ENCODE measurements at regions not wholly inside any gene's neighbourhood (a gene's known extent, or its start where the extent isn't known, plus 50 kb on each side); places are given as distances from the start of the nearest gene placed in this dataset.

GRCh38 chr12:16692099-16692498 is 86.1 kb upstream of the LMO3 start:
- no peak for FAIRE-seq
- TF ChIP-seq POLR2A (IDR thresholded peaks at IDR 0.05; ENCODE audit: low read depth, low read length) (no peak), SPI1 (IDR thresholded peaks at IDR 0.05; ENCODE audit: low read depth, low read length) (no peak), POU2F2 (IDR thresholded peaks at IDR 0.05; ENCODE audit: low read depth, low read length) (no peak), PAX5 (IDR thresholded peaks at IDR 0.05; ENCODE audit: insufficient read depth, low read length, severe bottlenecking) (no peak), TAF1 (IDR thresholded peaks at IDR 0.05; ENCODE audit: low read depth, low read length) (no peak)
- no peak for DNase-seq (ENCODE audit: insufficient read length, low spot score)

GRCh38 chr12:16691624-16692023 is 85.7 kb upstream of the LMO3 start:
- no peak for FAIRE-seq
- DNase-seq (ENCODE audit: insufficient read length, low spot score) = no peak
- TF ChIP-seq POLR2A (IDR thresholded peaks at IDR 0.05; ENCODE audit: low read depth, low read length) = no peak
- no peak for TF ChIP-seq POLR2AphosphoS5 (IDR thresholded peaks at IDR 0.05; ENCODE audit: low read depth, low read length)

DNA sequence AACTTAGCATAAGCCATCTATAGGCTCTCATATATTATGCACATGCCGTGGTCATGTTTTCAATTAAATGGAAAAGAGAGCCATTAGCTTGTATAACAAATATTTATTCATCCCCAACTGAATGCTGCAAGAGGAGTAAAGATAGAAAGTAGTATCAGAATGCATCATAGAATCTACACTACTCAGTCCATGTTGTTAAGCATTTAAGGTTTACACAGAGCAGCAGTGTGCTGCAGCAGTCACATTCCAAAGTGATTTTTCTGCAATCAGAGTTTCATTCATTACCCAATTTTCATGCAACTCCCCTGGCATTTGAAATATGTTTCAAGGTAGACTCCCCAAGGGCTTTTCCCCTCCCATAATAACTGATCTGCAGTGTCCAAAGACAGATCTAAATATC is 82.2 kb upstream of the LMO3 start:
- FAIRE-seq = no peak

GRCh38 chr12:16685107-16685506 is 79.1 kb upstream of the LMO3 start:
- no peak for FAIRE-seq
- no peak for DNase-seq (ENCODE audit: insufficient read length, low spot score)
- no peak for TF ChIP-seq PAX5 (IDR thresholded peaks at IDR 0.05; ENCODE audit: insufficient read depth, low read length, severe bottlenecking)
- TF ChIP-seq POLR2A (IDR thresholded peaks at IDR 0.05; ENCODE audit: low read depth, low read length) = no peak
- TF ChIP-seq TAF1 (IDR thresholded peaks at IDR 0.05; ENCODE audit: low read depth, low read length) = no peak
- no peak for TF ChIP-seq POLR2AphosphoS5 (IDR thresholded peaks at IDR 0.05; ENCODE audit: low read depth, low read length)
- TF ChIP-seq SPI1 (IDR thresholded peaks at IDR 0.05; ENCODE audit: low read depth, low read length) = no peak
- no peak for TF ChIP-seq POU2F2 (IDR thresholded peaks at IDR 0.05; ENCODE audit: low read depth, low read length)

More for the DNA sequence above, 82.2 kb upstream of the LMO3 start:
- no peak for DNase-seq (ENCODE audit: insufficient read length, low spot score)
- TF ChIP-seq SPI1 (IDR thresholded peaks at IDR 0.05; ENCODE audit: low read depth, low read length) (no peak), TAF1 (IDR thresholded peaks at IDR 0.05; ENCODE audit: low read depth, low read length) (no peak)

GRCh38 chr12:16681196-16681595 is 75.2 kb upstream of the LMO3 start:
- no peak for FAIRE-seq
- no peak for DNase-seq (ENCODE audit: insufficient read length, low spot score)
- TF ChIP-seq POU2F2 (IDR thresholded peaks at IDR 0.05; ENCODE audit: low read depth, low read length) = no peak
- TF ChIP-seq TAF1 (IDR thresholded peaks at IDR 0.05; ENCODE audit: low read depth, low read length) = no peak
- no peak for TF ChIP-seq POLR2AphosphoS5 (IDR thresholded peaks at IDR 0.05; ENCODE audit: low read depth, low read length)
- TF ChIP-seq PAX5 (IDR thresholded peaks at IDR 0.05; ENCODE audit: insufficient read depth, low read length, severe bottlenecking) = no peak
- TF ChIP-seq POLR2A (IDR thresholded peaks at IDR 0.05; ENCODE audit: low read depth, low read length) = no peak
- no peak for TF ChIP-seq SPI1 (IDR thresholded peaks at IDR 0.05; ENCODE audit: low read depth, low read length)

DNA sequence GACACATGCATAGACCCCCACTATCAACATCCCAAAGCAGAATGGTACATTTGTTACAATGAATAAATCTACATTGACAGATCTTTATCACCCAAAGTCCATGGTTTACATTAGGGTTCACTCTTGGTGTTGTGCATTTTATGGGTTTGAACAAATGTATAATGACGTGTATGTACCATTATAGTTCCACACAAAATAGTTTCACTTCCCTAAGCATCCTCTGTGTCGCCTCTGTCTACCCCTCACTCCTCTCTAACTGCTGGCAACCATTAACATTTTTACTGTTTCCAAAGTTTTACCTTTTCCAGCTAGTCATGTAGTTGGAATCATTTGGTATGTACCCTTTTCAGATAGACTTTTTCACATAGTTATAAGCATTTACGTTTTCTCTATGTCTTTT is 69.5 kb upstream of the LMO3 start:
- TF ChIP-seq SPI1 (IDR thresholded peaks at IDR 0.05; ENCODE audit: low read depth, low read length) = peak; percentile 89
- no peak for TF ChIP-seq TAF1 (IDR thresholded peaks at IDR 0.05; ENCODE audit: low read depth, low read length)
- peak; percentile 38 for FAIRE-seq

GRCh38 chr12:16674885-16675284 is 68.9 kb upstream of the LMO3 start:
- TF ChIP-seq PAX5 (IDR thresholded peaks at IDR 0.05; ENCODE audit: insufficient read depth, low read length, severe bottlenecking) (no peak), POU2F2 (IDR thresholded peaks at IDR 0.05; ENCODE audit: low read depth, low read length) (no peak), POLR2A (IDR thresholded peaks at IDR 0.05; ENCODE audit: low read depth, low read length) (no peak), SPI1 (IDR thresholded peaks at IDR 0.05; ENCODE audit: low read depth, low read length) (no peak), TAF1 (IDR thresholded peaks at IDR 0.05; ENCODE audit: low read depth, low read length) (no peak), POLR2AphosphoS5 (IDR thresholded peaks at IDR 0.05; ENCODE audit: low read depth, low read length) (no peak)
- DNase-seq (ENCODE audit: insufficient read length, low spot score) (no peak), FAIRE-seq (no peak)

More for the DNA sequence above, 69.5 kb upstream of the LMO3 start:
- DNase-seq (ENCODE audit: insufficient read length, low spot score) = no peak

DNA sequence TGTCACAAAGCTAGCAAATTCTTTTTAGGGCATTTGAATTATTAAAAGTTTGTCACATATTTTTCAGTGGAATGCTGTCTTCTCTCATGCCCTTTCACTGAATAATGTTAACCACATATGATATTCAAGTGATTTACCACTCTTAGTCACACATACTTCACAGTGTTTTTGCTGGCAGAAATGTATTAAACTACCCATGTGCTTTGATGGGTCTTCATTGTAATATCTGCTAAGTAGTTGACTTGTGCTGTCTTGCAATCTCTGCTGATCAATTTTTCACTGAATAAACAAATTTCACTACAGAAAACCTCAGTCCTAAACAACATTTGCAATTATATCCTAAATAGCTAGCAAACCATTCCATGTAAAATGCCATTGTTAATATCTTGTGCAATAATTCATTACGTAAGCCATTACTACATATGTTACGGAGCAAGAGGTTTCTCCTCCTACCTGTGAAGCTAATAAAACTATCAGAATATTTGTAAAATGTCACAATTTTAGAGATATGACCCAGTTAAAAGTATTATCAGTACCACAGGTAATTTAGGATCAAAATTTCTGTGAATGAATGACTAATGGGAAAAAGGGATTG is 64.6 kb upstream of the LMO3 start:
- TF ChIP-seq TAF1 (IDR thresholded peaks at IDR 0.05; ENCODE audit: low read depth, low read length) (no peak), PAX5 (IDR thresholded peaks at IDR 0.05; ENCODE audit: insufficient read depth, low read length, severe bottlenecking) (no peak), POU2F2 (IDR thresholded peaks at IDR 0.05; ENCODE audit: low read depth, low read length) (no peak), SPI1 (IDR thresholded peaks at IDR 0.05; ENCODE audit: low read depth, low read length) (no peak), POLR2AphosphoS5 (IDR thresholded peaks at IDR 0.05; ENCODE audit: low read depth, low read length) (no peak), POLR2A (IDR thresholded peaks at IDR 0.05; ENCODE audit: low read depth, low read length) (no peak)
- FAIRE-seq (no peak), DNase-seq (ENCODE audit: insufficient read length, low spot score) (no peak)

DNA sequence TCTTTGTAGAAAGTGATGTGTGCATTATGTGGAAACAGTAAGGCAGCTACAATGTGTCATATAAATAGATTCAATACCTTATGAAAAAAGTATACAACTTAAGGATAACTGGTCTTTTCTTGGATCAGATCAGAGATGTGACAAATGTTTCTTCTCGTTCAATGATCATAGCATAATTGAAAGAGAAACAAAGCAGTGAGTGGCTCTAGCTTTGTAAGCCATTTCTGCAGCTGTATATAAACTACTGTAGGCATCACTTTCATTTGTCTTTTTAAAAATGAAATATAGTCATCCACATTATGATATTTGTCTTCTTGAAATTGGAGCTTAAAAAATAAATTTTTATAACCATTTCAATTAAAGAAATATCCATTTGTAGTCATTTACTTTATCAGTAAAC is 63.8 kb upstream of the LMO3 start:
- no peak for TF ChIP-seq TAF1 (IDR thresholded peaks at IDR 0.05; ENCODE audit: low read depth, low read length)
- TF ChIP-seq POU2F2 (IDR thresholded peaks at IDR 0.05; ENCODE audit: low read depth, low read length) = no peak
- no peak for TF ChIP-seq POLR2AphosphoS5 (IDR thresholded peaks at IDR 0.05; ENCODE audit: low read depth, low read length)
- TF ChIP-seq PAX5 (IDR thresholded peaks at IDR 0.05; ENCODE audit: insufficient read depth, low read length, severe bottlenecking) = no peak
- TF ChIP-seq POLR2A (IDR thresholded peaks at IDR 0.05; ENCODE audit: low read depth, low read length) = no peak
- TF ChIP-seq SPI1 (IDR thresholded peaks at IDR 0.05; ENCODE audit: low read depth, low read length) = no peak
- FAIRE-seq = no peak
- DNase-seq (ENCODE audit: insufficient read length, low spot score) = no peak

DNA sequence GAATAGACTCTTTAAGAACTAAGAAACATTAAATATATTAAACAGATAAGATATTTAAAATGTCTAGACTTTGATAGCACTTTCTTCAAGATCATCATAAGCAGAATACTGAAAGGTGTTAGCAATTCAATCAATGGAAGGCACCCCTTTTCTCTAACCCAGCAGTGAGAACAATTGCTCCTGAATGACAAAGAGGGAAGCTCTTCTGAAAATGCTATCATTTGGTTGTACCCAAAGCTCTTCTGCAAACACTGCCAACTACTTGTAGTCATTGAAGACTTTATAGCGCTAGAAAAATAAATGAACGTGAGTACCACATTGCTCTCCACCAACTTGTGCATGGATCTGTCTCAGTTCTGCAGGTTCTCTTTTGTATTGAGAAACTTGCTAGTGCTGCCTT is 62.2 kb upstream of the LMO3 start:
- DNase-seq (ENCODE audit: insufficient read length, low spot score) (no peak), FAIRE-seq (no peak)
- TF ChIP-seq POLR2A (IDR thresholded peaks at IDR 0.05; ENCODE audit: low read depth, low read length) = no peak
- no peak for TF ChIP-seq SPI1 (IDR thresholded peaks at IDR 0.05; ENCODE audit: low read depth, low read length)
- TF ChIP-seq TAF1 (IDR thresholded peaks at IDR 0.05; ENCODE audit: low read depth, low read length) = no peak
- TF ChIP-seq PAX5 (IDR thresholded peaks at IDR 0.05; ENCODE audit: insufficient read depth, low read length, severe bottlenecking) = no peak
- no peak for TF ChIP-seq POLR2AphosphoS5 (IDR thresholded peaks at IDR 0.05; ENCODE audit: low read depth, low read length)
- TF ChIP-seq POU2F2 (IDR thresholded peaks at IDR 0.05; ENCODE audit: low read depth, low read length) = no peak
